GM12872 (cell line): ENCODE measurements at regions not wholly inside any gene's neighbourhood (a gene's known extent, or its start where the extent isn't known, plus 50 kb on each side); places are given as distances from the start of the nearest gene placed in this dataset.

Experiments used
- TF ChIP-seq, protein P1 (sequence below): IDR thresholded peaks from 3 replicates; pipeline ENCODE4 v1.5.1; 2011; ENCODE audit warnings: low read depth, mild to moderate bottlenecking, low read length, moderate library complexity; ENCODE audit not compliant: insufficient read depth

DNA sequence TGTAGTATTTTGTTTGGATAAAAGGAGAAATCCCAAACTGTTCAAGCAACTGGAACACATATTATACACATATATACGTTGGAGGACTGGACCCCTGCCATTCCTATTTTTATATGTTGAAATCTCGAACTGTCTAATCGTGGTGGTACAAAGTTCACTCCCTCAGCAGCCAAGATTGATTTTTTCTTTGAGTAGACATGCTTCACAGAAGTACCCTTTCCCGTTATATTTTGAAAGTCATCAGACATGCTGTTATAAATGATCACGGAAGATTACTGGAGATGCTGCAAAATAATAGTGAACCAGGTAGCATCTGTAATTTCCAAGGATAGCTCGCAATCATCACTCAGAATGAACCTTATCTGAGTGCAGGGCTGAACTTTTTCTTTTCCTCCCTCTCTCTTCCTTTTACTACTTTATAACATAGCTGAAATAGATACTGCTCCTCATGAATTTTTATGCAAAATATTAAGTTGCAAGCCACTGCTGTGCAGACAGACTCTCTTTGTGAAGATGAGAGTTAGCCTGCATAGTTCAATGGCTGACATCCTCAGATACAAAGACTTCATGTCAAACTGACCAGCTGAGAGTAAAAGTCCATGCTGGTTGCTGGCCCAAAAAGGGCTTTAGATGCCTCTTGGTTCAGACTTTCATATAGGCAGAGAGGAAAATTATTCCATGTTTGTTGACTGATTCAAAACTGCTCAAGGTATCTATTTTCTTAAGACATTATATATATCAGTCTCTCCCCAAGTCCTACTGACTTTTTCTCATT is 451.9 kb downstream of the TMEM38B start:
- TF ChIP-seq, protein P1, sequence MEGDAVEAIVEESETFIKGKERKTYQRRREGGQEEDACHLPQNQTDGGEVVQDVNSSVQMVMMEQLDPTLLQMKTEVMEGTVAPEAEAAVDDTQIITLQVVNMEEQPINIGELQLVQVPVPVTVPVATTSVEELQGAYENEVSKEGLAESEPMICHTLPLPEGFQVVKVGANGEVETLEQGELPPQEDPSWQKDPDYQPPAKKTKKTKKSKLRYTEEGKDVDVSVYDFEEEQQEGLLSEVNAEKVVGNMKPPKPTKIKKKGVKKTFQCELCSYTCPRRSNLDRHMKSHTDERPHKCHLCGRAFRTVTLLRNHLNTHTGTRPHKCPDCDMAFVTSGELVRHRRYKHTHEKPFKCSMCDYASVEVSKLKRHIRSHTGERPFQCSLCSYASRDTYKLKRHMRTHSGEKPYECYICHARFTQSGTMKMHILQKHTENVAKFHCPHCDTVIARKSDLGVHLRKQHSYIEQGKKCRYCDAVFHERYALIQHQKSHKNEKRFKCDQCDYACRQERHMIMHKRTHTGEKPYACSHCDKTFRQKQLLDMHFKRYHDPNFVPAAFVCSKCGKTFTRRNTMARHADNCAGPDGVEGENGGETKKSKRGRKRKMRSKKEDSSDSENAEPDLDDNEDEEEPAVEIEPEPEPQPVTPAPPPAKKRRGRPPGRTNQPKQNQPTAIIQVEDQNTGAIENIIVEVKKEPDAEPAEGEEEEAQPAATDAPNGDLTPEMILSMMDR, result no peak

DNA sequence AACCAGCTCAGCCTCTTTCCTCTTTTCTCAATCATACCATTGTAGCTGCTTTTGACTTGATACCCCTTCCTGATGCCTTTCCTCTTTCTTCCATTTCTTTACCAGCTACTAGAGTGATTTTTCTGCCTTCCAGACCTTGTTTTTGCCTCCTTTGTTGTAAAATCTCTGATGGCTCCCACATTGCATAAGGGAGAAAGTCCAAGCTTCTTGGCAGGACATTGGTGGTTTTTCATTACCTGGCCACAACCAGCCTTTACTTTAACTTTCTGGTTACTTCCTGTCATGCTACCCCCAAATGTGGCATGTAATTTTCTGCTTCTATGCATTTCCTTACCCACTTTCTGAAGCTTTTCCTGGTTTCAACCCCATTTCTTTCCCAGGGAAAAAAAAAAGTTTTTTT is 452.5 kb downstream of the TMEM38B start:
- TF ChIP-seq, protein P1, result no peak

DNA sequence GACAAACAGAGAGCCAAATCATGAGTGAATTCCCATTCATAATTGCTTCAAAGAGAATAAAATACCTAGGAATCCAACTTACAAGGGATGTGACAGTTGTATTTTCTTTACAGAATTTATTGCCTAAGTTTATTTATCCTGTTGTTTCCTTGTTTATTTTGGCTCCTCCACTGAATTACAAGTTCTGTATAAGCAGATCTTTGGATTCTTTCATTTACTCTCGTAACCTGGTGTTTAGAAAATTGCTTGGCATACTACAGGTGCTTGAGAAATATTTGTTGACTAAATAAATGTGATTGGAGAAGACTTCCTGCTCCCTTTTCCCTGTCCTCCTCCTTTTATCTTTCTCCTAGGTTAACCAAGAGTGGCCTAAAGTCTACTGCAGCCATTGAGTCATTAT is 455.6 kb downstream of the TMEM38B start:
- TF ChIP-seq, protein P1, result no peak

DNA sequence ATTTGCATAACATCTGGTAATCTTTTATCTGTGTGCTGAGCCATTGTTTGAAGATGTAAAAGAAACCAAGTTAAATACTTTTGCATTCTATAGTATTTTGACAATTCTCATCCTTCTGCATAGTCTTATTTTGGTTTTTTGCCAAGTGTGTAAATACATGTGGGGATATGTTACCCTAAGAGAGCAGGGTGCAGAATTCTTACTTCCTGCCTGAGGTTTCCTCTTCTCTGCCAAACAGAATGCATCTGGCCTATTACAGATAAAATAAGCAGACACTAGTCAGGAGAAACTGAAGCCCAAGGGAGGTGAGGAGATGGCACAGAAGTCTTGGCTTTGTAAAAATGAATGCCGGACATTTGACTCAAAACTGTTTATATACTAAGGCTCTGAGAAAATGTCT is 462.1 kb downstream of the TMEM38B start:
- TF ChIP-seq, protein P1, result no peak

DNA sequence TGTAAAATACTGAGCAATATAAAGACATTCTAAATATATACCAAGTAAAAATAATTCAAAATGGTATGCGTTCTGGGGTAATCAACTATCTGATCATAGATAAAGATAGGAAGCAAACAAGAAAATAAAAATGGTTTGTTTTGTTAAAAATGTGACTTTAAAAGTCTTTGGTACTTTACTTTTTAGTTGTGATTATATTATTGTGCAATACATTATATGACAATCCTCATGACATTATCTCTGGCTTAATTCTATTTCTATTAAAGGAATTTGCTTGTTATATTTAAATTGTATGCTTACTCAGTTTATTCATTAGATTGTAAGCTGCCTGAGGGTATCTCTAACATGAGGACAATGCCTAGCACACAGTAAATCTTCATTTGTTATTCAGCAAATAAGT is 477.9 kb downstream of the TMEM38B start:
- TF ChIP-seq, protein P1, result no peak

DNA sequence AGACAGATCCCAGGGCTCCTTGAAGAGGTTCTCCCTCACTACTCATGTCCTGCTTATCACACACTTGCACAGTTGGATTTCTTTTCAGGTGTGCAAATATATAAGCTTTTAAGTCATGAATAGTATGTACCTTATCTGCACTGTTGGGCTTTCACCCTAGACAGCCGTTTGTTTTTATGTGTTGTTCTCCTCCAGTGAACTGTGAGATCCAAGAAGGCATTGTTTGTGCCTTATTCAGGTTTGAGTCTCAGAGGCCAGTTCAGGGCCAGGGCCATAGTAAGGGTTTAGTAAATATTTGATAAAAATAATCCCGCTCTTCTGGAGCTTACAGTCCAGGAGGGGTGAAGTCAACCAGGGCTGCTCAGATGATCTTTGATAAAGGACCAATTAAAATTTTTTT is 480.0 kb downstream of the TMEM38B start:
- TF ChIP-seq, protein P1, result no peak

DNA sequence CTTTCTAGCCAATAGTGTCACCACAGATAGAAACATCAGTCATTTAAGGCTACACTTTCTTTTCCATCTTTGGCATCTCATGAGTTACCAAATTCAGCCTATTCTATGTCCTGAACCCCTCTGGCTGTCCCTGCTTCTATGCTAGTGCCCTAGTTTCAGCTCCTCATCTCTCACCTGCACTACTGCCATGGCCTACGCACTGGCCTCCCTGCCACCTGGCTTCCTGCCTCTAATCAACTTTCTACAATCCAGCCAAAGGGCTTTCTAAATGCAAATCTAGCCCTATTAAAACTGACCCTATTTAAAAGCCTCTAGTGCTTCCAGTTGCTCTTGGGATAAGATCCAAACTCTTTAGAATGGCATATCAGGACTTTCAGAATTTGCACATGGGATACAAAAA is 482.9 kb downstream of the TMEM38B start:
- TF ChIP-seq, protein P1, result no peak
